ENCODE measurements at regions not wholly inside any gene's neighbourhood (a gene's known extent, or its start where the extent isn't known, plus 50 kb on each side); places are given as distances from the start of the nearest gene placed in this dataset.

DNA sequence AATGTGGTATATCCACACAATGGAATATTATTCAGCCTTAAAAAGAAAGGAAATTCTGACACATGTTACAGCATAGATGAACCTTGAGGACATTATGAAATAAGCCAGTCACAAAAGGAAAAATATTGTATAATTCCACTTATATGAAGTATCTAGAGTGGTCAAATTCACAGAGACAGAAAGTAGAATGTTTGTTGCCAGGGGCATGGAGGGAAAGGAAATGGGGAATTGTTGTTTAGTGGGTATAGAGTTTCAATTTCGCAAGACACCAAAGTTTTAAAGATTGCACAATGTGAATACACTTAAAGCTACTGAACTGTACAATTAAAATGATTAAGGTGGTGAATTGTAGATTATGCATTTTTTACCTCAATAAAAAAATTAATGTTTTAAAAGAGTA lies 92.9 kb downstream of the TXNL1 start:
- Histone ChIP-seq H3K9me3 (ENCODE audit: control insufficient read depth, insufficient read depth, low read length) (no peaks in the 10 kb centered on the region), H3K4me3 (ENCODE audit: low read depth, low read length) (no peak overlapping the region)

DNA sequence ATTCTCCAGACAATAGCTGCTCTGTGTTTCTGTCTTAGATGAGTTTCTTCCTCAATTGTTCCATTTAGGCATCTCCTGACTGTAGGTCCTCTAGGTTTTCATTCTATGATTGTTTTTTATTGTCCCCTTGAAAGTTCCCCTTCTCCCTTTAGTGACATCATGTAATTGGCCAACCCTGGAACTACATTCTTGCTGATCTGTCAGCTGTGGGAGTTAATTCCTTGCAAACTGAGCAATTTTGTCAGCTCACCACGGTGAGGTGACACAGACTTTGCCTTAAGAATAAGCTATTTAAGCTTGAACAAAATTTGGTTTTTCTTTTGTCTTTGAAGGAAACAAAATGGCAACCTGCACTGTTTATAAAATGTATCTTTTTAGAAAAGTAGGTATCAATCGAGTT lies 95.9 kb downstream of the TXNL1 start:
- Histone ChIP-seq H3K4me3 (ENCODE audit: low read depth, low read length) (no peak overlapping the region), H3K9me3 (ENCODE audit: control insufficient read depth, insufficient read depth, low read length) (no peaks in the 10 kb centered on the region), H3K27me3 (ENCODE audit: control insufficient read depth, insufficient read depth, low read length) (no peaks in the 10 kb centered on the region), H3K9ac (ENCODE audit: low read depth, low read length) (no peak overlapping the region), H3K4me1 (ENCODE audit: control insufficient read depth, insufficient read depth, low read length) (no peaks in the 10 kb centered on the region), H3K36me3 (ENCODE audit: control insufficient read depth, insufficient read depth, low read length) (no peaks in the 10 kb centered on the region)

More for the DNA sequence above, 92.9 kb downstream of the TXNL1 start:
- H3K9ac ChIP-seq (ENCODE audit: low read depth, low read length): no peak overlapping the region
- no peaks in the 10 kb centered on the region for H3K4me1 ChIP-seq (ENCODE audit: control insufficient read depth, insufficient read depth, low read length)
- H3K27me3 ChIP-seq (ENCODE audit: control insufficient read depth, insufficient read depth, low read length): no peaks in the 10 kb centered on the region
- H3K36me3 ChIP-seq (ENCODE audit: control insufficient read depth, insufficient read depth, low read length): no peaks in the 10 kb centered on the region

DNA sequence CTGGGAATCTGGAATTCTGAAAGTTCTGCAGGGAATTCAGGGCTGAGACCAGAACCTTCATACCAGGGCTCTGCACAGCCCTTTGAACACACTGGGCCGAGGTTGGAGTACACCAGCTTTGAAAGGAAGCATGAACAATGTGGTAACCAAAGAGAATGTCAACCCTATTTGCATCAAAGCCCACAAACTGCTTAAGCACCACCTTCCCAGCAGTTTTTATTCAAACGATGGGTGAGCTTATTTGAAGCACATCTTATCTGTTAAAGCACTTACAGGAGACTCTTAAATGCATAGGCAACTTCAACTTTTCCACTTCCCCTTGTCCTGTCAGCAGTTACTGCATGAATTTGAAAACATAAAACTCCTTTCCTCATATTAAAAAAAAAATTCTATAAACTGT lies 96.6 kb downstream of the TXNL1 start:
- Histone ChIP-seq H3K36me3 (ENCODE audit: control insufficient read depth, insufficient read depth, low read length) (no peaks in the 10 kb centered on the region), H3K9me3 (ENCODE audit: control insufficient read depth, insufficient read depth, low read length) (no peaks in the 10 kb centered on the region), H3K9ac (ENCODE audit: low read depth, low read length) (no peak overlapping the region), H3K27me3 (ENCODE audit: control insufficient read depth, insufficient read depth, low read length) (no peaks in the 10 kb centered on the region), H3K4me1 (ENCODE audit: control insufficient read depth, insufficient read depth, low read length) (no peaks in the 10 kb centered on the region), H3K4me3 (ENCODE audit: low read depth, low read length) (no peak overlapping the region)

DNA sequence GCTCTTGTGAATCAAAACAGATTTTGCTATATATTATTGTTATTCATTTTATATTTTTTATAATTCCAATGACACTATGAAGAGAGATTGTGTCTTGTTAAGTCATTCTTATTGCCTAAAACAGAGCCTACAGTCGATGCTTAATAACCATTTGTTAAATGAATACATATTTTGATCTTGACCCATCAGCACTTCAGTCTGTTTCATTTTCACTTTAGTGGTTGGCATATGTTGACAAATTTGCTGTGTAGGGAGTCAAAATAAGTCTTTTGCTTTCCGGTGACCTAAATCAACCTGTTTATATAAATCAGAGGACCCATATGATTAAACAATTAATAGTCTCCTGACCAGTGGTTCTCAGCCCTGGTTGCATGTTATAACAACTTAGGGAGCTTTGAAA lies 97.1 kb downstream of the TXNL1 start:
- Histone ChIP-seq H3K4me1 (ENCODE audit: control insufficient read depth, insufficient read depth, low read length) (no peaks in the 10 kb centered on the region), H3K4me3 (ENCODE audit: low read depth, low read length) (no peak overlapping the region), H3K9ac (ENCODE audit: low read depth, low read length) (no peak overlapping the region), H3K36me3 (ENCODE audit: control insufficient read depth, insufficient read depth, low read length) (no peaks in the 10 kb centered on the region), H3K9me3 (ENCODE audit: control insufficient read depth, insufficient read depth, low read length) (no peaks in the 10 kb centered on the region), H3K27me3 (ENCODE audit: control insufficient read depth, insufficient read depth, low read length) (no peaks in the 10 kb centered on the region)

DNA sequence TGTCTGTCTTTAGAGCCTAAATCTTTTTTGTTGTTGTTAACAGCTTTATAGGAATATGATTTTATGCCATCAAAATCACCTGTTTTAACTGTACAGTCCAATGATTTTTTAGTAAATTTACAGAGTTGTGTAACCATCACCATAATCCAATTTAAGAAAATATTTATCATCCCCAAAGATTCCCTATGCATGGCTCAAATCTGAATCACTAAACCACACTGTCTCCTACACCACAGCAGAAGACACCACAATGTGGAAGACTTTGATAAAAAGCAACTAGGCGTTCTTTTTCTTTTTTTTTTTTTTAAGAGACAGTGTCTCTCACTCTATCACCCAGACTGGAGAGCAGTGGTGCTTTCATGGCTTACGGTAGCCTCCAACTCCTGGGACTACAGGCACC lies 99.6 kb downstream of the TXNL1 start:
- Histone ChIP-seq H3K9me3 (ENCODE audit: control insufficient read depth, insufficient read depth, low read length) (no peaks in the 10 kb centered on the region), H3K36me3 (ENCODE audit: control insufficient read depth, insufficient read depth, low read length) (no peaks in the 10 kb centered on the region), H3K9ac (ENCODE audit: low read depth, low read length) (no peak overlapping the region), H3K4me3 (ENCODE audit: low read depth, low read length) (no peak overlapping the region), H3K4me1 (ENCODE audit: control insufficient read depth, insufficient read depth, low read length) (no peaks in the 10 kb centered on the region), H3K27me3 (ENCODE audit: control insufficient read depth, insufficient read depth, low read length) (no peaks in the 10 kb centered on the region)

DNA sequence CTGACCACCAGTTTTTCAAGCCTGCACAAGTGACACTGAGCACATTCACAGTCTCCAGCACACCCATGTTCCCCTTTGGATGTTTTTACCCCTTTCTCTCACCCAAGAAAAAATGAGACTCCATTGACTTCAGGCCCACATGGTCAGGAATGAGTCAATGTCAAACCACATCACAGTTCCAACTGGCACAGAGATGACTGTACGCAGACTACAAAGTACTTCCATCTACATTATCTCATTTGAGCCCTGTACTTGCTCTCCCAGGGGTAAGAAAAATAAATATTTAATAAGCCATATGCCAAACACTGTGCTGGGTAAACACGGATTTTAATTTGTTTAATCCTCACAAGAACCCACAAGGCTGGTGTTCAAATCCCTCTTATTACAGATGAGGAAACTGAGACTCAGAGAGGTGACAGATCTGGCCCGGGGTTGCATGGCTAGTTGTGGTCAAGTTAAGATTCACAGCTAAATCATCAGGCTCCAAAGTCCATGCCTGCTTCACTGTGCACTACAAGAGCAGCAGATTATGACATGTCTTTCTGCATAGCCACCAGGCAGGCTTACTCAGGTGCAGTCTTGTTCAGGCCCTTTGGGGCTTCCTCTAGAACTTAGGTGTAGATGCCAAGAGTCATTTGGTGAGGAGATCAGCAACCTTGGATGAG lies 106.1 kb downstream of the TXNL1 start:
- H3K27me3 ChIP-seq (ENCODE audit: control insufficient read depth, insufficient read depth, low read length): no peaks in the 10 kb centered on the region
- H3K9ac ChIP-seq (ENCODE audit: low read depth, low read length): no peak overlapping the region
- H3K4me3 ChIP-seq (ENCODE audit: low read depth, low read length): no peak overlapping the region
- H3K4me1 ChIP-seq (ENCODE audit: control insufficient read depth, insufficient read depth, low read length): no peaks in the 10 kb centered on the region
- H3K9me3 ChIP-seq (ENCODE audit: control insufficient read depth, insufficient read depth, low read length): no peaks in the 10 kb centered on the region
- no peaks in the 10 kb centered on the region for H3K36me3 ChIP-seq (ENCODE audit: control insufficient read depth, insufficient read depth, low read length)

DNA sequence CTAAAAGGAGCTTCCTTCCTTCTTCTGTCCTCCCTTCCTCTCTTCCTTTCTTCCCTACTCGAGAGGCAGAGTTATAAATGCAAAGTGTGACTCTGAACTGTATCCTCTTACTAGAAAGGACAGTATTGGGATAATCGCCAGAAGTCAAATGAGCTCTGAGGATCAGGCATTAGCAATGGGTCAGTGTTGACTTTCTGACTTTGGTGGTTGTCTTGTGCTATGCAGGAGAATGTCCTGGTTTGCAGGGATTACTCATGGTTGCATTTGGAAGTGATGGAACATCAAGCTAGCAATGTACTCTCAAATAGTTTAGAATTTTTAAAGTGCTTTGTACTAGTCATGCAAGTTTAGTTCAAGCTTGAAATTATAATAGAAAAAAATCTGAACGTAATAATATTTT lies 115.6 kb downstream of the TXNL1 start:
- H3K27me3 ChIP-seq (ENCODE audit: control insufficient read depth, insufficient read depth, low read length): no peaks in the 10 kb centered on the region
- H3K36me3 ChIP-seq (ENCODE audit: control insufficient read depth, insufficient read depth, low read length): no peaks in the 10 kb centered on the region
- H3K9ac ChIP-seq (ENCODE audit: low read depth, low read length): no peak overlapping the region
- no peaks in the 10 kb centered on the region for H3K4me1 ChIP-seq (ENCODE audit: control insufficient read depth, insufficient read depth, low read length)
- H3K9me3 ChIP-seq (ENCODE audit: control insufficient read depth, insufficient read depth, low read length): peaks cover 11% of the 10 kb centered on the region
- H3K4me3 ChIP-seq (ENCODE audit: low read depth, low read length): no peak overlapping the region

DNA sequence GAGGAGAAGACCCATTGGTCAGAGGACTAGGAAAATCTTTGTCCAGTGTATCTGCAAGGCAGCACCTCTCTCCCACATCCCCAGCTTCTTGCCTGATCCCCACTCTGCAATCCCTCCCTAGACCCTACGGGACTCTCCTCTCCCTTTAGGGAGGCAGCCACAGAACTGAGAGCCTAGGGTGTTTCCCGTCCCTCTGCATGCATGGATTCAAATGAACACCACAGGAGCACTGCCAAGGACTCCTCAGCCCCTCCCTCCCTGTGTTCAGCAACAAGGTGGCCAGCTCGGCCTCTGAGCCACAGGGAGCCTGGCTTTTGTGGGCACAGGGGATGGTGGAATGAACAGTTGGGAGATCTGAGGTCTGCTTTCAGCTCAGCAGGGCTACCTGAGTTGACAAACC lies 117.1 kb downstream of the TXNL1 start:
- peaks cover 11% of the 10 kb centered on the region for H3K9me3 ChIP-seq (ENCODE audit: control insufficient read depth, insufficient read depth, low read length)
- H3K9ac ChIP-seq (ENCODE audit: low read depth, low read length): no peak overlapping the region
- no peaks in the 10 kb centered on the region for H3K27me3 ChIP-seq (ENCODE audit: control insufficient read depth, insufficient read depth, low read length)
- H3K4me1 ChIP-seq (ENCODE audit: control insufficient read depth, insufficient read depth, low read length): no peaks in the 10 kb centered on the region
- no peaks in the 10 kb centered on the region for H3K36me3 ChIP-seq (ENCODE audit: control insufficient read depth, insufficient read depth, low read length)
- H3K4me3 ChIP-seq (ENCODE audit: low read depth, low read length): no peak overlapping the region

DNA sequence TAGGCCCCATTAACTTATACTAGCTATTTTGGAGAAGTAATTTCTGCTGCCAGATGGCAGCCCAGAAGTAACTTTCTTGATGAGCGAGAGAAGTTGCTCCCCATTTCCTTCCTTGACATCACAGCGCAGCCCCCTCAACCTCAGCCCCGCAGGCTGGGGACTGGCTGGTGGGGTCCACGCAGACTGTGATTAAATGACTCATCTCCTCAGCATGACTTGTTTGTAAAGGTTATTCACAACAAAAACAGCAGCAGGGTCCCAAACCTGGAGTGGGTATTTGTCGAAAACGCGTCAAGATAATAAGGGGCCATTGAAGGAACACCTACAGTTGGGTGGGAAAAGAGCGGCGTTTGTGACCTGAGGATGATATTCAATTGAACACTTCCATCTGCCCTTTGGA lies 120.6 kb downstream of the TXNL1 start:
- H3K36me3 ChIP-seq (ENCODE audit: control insufficient read depth, insufficient read depth, low read length): no peaks in the 10 kb centered on the region

DNA sequence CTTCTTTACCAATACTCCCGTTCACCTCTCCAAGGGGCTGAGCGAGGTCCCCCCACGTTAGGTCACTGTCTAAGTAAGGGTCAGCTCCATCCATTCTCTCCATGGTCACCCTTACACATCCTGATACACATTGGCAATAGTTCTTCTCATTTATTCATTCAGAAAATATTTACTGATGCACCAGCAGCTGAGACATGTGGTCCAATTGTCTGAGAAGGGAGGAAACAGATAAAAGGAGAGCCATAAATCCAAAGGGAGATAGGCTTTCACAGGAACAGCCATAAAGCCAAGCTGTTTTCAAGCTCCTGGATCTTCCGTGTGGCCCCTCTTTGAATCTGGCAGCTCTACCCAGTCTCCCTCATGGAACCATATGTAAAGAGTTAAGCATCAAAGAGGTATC lies 121.2 kb downstream of the TXNL1 start:
- Histone ChIP-seq H3K4me1 (ENCODE audit: control insufficient read depth, insufficient read depth, low read length) (no peaks in the 10 kb centered on the region), H3K27me3 (ENCODE audit: control insufficient read depth, insufficient read depth, low read length) (no peaks in the 10 kb centered on the region), H3K9ac (ENCODE audit: low read depth, low read length) (no peak overlapping the region), H3K4me3 (ENCODE audit: low read depth, low read length) (no peak overlapping the region), H3K9me3 (ENCODE audit: control insufficient read depth, insufficient read depth, low read length) (no peaks in the 10 kb centered on the region), H3K36me3 (ENCODE audit: control insufficient read depth, insufficient read depth, low read length) (no peaks in the 10 kb centered on the region)

More for the DNA sequence above, 120.6 kb downstream of the TXNL1 start:
- Histone ChIP-seq H3K9ac (ENCODE audit: low read depth, low read length) (no peak overlapping the region), H3K27me3 (ENCODE audit: control insufficient read depth, insufficient read depth, low read length) (no peaks in the 10 kb centered on the region), H3K4me1 (ENCODE audit: control insufficient read depth, insufficient read depth, low read length) (no peaks in the 10 kb centered on the region), H3K9me3 (ENCODE audit: control insufficient read depth, insufficient read depth, low read length) (no peaks in the 10 kb centered on the region), H3K4me3 (ENCODE audit: low read depth, low read length) (no peak overlapping the region)

DNA sequence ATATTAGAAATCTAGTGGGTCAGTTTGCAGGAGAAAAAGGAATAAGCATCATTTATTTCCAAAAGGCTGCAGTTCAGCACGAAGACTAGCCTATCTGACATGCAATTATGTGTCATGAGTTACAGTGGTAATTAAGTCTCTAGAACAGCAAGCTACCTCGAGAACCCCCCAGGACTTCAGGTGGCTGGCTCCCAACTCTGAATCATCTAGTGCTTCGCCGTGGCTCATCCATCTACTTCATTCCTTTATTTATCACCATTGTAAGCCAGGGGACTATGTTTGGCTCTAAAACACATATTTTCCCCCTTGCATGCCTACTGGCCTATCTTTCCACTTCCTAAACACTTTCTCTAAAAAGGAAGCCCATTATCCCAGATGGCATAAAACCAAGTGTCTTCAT lies 121.6 kb downstream of the TXNL1 start:
- H3K27me3 ChIP-seq (ENCODE audit: control insufficient read depth, insufficient read depth, low read length): no peaks in the 10 kb centered on the region
- H3K9ac ChIP-seq (ENCODE audit: low read depth, low read length): no peak overlapping the region
- no peaks in the 10 kb centered on the region for H3K9me3 ChIP-seq (ENCODE audit: control insufficient read depth, insufficient read depth, low read length)
- H3K36me3 ChIP-seq (ENCODE audit: control insufficient read depth, insufficient read depth, low read length): no peaks in the 10 kb centered on the region
- no peaks in the 10 kb centered on the region for H3K4me1 ChIP-seq (ENCODE audit: control insufficient read depth, insufficient read depth, low read length)
- H3K4me3 ChIP-seq (ENCODE audit: low read depth, low read length): no peak overlapping the region

DNA sequence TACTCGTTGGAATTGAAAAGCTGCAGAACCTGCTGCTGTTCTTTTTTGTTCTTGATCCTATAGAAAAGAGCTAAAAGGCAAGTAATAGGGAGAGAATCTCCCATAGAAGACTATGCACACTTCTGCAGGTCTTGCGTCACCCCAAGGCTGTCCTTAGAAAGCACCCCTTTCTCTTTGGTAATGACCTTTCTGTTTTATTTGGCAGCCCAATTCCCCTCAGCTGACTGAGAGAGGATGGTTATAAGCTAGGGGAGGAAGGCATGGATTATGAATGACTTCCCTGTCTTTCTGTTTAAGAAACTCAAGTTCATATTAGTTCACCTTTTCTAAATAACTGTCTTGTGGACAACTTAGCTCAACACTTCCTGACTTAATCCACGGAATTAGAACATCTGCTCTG lies 122.9 kb downstream of the TXNL1 start:
- Histone ChIP-seq H3K4me3 (ENCODE audit: low read depth, low read length) (no peak overlapping the region), H3K9ac (ENCODE audit: low read depth, low read length) (no peak overlapping the region), H3K9me3 (ENCODE audit: control insufficient read depth, insufficient read depth, low read length) (no peaks in the 10 kb centered on the region), H3K36me3 (ENCODE audit: control insufficient read depth, insufficient read depth, low read length) (no peaks in the 10 kb centered on the region), H3K4me1 (ENCODE audit: control insufficient read depth, insufficient read depth, low read length) (no peaks in the 10 kb centered on the region), H3K27me3 (ENCODE audit: control insufficient read depth, insufficient read depth, low read length) (no peaks in the 10 kb centered on the region)
